ENCODE measurements at regions not wholly inside any gene's neighbourhood (a gene's known extent, or its start where the extent isn't known, plus 50 kb on each side); places are given as distances from the start of the nearest gene placed in this dataset.

- DNase-seq (ENCODE audit: low spot score) = no peak
Observed at GRCh38 chr21:15241997-15242736, 177.4 kb upstream of the NRIP1 start.

DNA sequence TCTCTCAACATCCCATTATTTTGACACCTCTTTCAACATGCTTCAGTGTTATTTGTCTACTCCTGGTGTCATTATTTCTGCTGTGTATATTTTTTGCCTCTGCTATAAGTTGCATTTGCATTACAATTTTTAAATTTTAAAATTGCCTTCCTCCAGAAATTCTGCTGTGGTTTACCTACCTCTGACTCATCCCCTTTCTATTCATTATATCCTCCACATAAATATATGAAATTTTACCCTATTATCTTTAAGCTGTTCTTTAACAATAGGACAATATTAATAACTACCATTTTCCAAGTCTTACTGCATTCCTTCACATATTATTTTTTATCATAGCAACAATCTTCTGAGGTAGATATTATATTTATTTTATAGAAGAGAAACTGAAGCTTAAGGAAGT lies 178.1 kb upstream of the NRIP1 start:
- DNase-seq (ENCODE audit: low spot score) = no peak

GRCh38 chr21:15243406-15243805 lies 178.6 kb upstream of the NRIP1 start:
- no peak for DNase-seq (ENCODE audit: low spot score)

DNA sequence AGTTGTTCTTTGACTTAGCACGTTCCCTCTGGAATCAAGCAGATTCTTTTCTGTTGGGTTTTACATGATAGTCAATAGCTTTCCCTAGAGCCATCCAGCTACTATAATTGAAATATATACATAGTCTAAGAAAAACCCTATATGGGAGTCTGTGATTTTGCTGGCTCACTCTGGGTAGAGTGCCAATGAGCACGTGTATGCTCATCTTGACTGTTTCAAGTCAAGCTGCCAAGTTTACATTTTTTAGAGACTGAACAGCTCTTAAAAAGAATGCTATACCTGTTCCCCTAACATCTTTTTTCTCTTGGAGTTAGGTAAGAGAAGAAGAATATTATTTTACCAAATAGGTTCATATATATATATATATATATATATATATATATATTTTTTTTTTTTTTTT lies 182.8 kb upstream of the NRIP1 start:
- DNase-seq (ENCODE audit: low spot score) = no peak

- no peak for DNase-seq (ENCODE audit: low spot score)
Observed at GRCh38 chr21:15249285-15249993, 184.6 kb upstream of the NRIP1 start.

GRCh38 chr21:15250384-15250783 lies 185.6 kb upstream of the NRIP1 start:
- no peak for DNase-seq (ENCODE audit: low spot score)

DNA sequence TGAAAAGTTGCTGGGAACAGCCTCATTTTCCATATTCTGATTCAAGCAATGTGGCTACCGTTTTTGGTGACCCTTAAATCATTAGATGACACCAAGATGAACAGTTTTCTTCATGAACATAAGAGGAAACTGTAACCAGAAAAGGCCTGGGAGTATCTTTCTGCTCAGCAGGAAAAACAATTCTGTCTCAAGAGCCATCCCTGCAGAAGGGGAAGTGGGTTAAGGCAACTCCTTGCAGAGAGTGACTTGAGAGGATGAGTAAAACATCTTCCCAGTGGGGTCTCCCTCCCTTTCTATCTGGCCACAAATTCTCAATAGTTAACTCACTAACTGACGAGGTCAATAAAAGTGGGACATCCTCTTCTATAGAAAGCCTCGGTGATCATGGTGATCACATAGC lies 187.6 kb upstream of the NRIP1 start:
- no peak for DNase-seq (ENCODE audit: low spot score)

- no peak for DNase-seq (ENCODE audit: low spot score)
Observed at GRCh38 chr21:15254111-15254510, 189.3 kb upstream of the NRIP1 start.

DNA sequence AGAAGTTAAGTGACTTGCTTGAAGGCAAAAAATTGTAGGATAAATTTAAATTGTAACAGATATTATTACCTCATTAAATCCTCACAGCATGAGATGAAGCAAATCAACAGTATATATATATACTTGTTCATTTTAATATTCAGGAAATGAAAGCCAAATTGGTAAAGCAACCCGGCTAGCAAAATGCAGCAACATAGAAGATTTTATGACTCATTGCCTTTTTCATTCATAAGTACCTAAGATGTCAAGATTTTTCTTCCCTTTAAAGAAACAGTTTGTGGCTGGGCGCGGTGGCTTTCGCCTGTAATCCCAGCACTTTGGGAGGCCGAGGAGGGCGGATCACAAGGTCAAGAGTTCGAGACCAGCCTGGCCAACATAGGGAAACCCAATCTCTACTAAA lies 190.5 kb upstream of the NRIP1 start:
- DNase-seq (ENCODE audit: low spot score) = no peak

DNA sequence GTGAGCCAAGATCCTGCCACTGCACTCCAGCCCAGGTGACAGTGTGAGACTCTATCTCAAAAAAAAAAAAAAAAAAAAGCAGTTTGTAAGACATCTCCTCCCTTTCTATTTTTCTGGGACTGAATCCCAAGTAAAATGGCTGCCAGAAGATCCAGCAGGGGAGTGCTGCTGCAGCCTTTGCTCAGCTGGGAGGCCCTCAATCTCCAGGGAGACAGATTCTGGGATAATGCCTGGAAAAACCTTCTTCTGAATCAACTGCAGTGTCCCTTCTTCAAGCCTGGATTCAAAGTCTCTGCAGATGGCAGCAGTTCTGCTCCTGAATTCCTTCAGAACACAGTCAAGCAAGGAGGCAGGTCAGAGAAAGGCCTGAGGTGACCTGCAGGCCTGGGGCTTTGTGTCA lies 191.0 kb upstream of the NRIP1 start:
- DNase-seq (ENCODE audit: low spot score) = peak; percentile 28

GRCh38 chr21:15256996-15257395 lies 192.2 kb upstream of the NRIP1 start:
- no peak for DNase-seq (ENCODE audit: low spot score)

GRCh38 chr21:15257646-15258045 lies 192.8 kb upstream of the NRIP1 start:
- DNase-seq (ENCODE audit: low spot score) = no peak

DNA sequence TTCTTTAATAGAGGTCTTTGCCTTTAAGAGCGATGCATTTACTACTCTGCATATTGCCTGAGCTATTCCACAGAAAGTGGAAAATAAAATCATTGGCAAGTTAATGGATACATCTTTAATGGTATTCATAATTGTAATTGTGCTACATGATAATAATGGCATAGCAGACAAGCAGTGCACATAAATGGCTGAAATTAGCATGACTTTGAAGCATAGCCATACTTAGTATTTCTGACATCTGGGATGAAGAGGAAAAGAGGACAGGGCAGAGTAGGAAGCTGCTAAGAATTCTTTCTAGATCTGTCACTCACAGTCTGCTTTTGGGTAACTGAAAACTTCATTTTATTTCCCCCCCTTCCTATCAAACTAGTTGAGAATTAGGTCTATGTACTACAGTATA lies 195.0 kb upstream of the NRIP1 start:
- DNase-seq (ENCODE audit: low spot score) = no peak

GRCh38 chr21:15260604-15261003 lies 195.8 kb upstream of the NRIP1 start:
- no peak for DNase-seq (ENCODE audit: low spot score)

DNA sequence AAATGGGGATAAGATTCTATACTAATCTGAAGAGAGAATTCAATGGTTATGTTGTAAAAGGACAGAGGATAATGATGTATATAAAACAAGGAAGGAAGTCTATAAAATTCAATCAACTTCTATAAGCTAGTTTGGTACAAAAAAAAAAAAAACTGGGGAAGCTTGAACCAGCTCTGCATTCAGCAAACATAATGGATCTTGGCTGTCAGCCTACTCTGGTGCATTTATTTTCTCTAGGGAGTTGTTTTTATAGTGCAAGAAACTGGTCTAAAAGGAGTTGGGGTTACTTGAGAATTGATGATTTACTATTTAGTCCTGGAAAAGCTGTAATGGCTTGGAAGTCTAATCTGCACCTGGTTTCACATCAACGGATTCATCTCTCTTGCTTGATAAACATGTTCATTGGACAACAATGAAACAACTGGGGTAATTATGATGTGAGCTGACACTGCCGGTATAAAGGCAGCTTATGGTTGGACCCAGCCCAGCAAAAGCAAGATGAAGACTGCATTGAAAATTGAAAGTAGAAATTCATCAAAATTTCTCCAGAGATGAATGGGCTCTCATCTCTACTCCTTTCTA lies 199.4 kb upstream of the NRIP1 start:
- no peak for DNase-seq (ENCODE audit: low spot score)

- DNase-seq (ENCODE audit: low spot score) = no peak
Observed at GRCh38 chr21:15272171-15272570, 207.4 kb upstream of the NRIP1 start.

GRCh38 chr21:15272591-15272990 lies 207.8 kb upstream of the NRIP1 start:
- no peak for DNase-seq (ENCODE audit: low spot score)

DNA sequence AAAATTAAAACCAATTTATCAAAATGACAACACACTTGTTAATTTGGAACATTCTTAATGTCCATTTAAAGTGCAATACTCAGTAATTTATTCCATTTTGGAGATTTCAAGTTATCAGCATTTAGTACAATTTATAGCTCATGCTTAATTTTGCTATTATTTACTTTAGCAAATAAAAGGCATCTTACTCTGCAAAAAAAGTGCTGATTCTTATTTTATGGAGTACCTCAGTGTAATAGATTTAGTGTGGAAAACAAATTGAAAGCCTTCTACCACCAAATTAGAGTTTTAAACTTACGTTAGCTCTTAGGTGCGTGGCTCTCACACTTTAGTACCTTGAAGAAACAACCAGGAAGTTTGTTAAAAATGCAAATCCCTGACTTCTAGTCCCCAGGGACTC lies 208.4 kb upstream of the NRIP1 start:
- no peak for DNase-seq (ENCODE audit: low spot score)

- no peak for DNase-seq (ENCODE audit: low spot score)
Observed at GRCh38 chr21:15274701-15275485, 210.1 kb upstream of the NRIP1 start.

DNA sequence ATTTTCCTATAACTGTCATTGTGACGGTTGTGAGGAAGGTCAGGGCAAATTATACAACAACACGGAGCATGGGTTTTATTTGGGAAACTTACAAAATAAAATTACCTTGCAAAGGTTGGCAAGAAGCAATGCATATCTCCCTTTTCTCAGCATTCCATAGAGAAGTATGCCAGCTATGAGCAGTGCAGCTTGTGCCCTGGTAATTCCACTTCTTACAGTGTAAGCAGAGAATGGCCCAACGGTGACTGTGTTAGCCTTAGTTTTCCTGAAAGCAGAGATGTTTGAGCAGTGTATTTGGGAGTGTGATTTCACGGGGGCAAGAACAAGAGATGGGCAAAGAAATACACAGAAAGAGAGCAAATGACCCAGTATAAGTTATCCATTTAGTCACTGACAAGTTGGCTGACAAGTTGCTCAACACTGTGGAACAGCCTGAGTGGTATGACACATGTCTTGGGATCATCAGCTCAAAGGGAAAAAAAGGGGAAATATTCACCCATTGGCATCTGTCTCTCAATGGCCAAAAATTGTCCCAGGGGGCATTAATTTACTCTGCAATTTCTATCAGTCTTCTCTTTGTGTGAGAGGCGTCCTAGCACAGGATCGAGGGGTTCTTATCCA lies 210.9 kb upstream of the NRIP1 start:
- DNase-seq (ENCODE audit: low spot score) = no peak

GRCh38 chr21:15276243-15276642 lies 211.4 kb upstream of the NRIP1 start:
- no peak for DNase-seq (ENCODE audit: low spot score)

GRCh38 chr21:15277466-15277865 lies 212.7 kb upstream of the NRIP1 start:
- no peak for DNase-seq (ENCODE audit: low spot score)

All from pons (tissue), 1 donor.